H1 (cell line): ENCODE measurements at regions not wholly inside any gene's neighbourhood (a gene's known extent, or its start where the extent isn't known, plus 50 kb on each side); places are given as distances from the start of the nearest gene placed in this dataset.

Experiments used
- CTCF ChIA-PET: fragments of 300-600 bp; sonication (Branson Sonifier 250); formaldehyde crosslinking; loops from one replicate; lab custom pipeline; 2021; ENCODE audit not compliant: partially characterized antibody; lab: Charles Lee
- POLR2A ChIA-PET: fragments of 300-600 bp; sonication (Branson Sonifier 250); formaldehyde crosslinking; loops from one replicate; lab custom pipeline; 2021; ENCODE audit warnings: inconsistent platforms; ENCODE audit not compliant: partially characterized antibody; lab: Charles Lee
- DNase-seq, 2 experiments: peaks; one replicate each; pipeline versions ENCODE4 v3.0.0 to v3.0.0-alpha.2; 2010 to 2022; ENCODE audit warnings: low spot score in 2 of 2, low read depth in 1 of 2, mixed read lengths in 1 of 2
- FAIRE-seq: peaks from 2 replicates; lab custom pipeline; 2011; peaks lifted over from hg19 to GRCh38; lab: Jason Lieb, UNC
- H2AFZ ChIP-seq: 2 replicates; pipeline ENCODE4 v1.8.1; 2012; ENCODE audit warnings: low read length, inconsistent platforms
- H2AK5ac ChIP-seq: 2 replicates; pipeline ENCODE4 v1.6.1; 2013; ENCODE audit warnings: low read depth, low read length
- H2BK120ac ChIP-seq: replicated peaks from 2 replicates; pipeline ENCODE3; 2013; ENCODE audit warnings: low read depth, low read length, inconsistent platforms
- H2BK12ac ChIP-seq: 2 replicates; pipeline ENCODE4 v1.6.1; 2013; ENCODE audit warnings: low read depth, low read length
- H2BK15ac ChIP-seq: 2 replicates; pipeline ENCODE4 v1.6.1; 2013; ENCODE audit warnings: low read length
- H2BK20ac ChIP-seq: 2 replicates; pipeline ENCODE4 v1.6.1; 2013; ENCODE audit warnings: low read length
- H2BK5ac ChIP-seq: 2 replicates; pipeline ENCODE4 v1.6.1; 2013; ENCODE audit warnings: low read depth, low read length
- H3K14ac ChIP-seq: 2 replicates; pipeline ENCODE4 v1.6.1; 2013; ENCODE audit warnings: inconsistent platforms; ENCODE audit not compliant: insufficient read length
- H3K18ac ChIP-seq: 2 replicates; pipeline ENCODE4 v1.6.1; 2013; ENCODE audit warnings: low read length; ENCODE audit errors: extremely low read depth
- H3K23ac ChIP-seq: 2 replicates; pipeline ENCODE4 v1.6.1; 2013; ENCODE audit warnings: inconsistent platforms; ENCODE audit not compliant: insufficient read length
- H3K23me2 ChIP-seq: 2 replicates; pipeline ENCODE4 v1.6.1; 2013; ENCODE audit warnings: low read depth, low read length
- H3K27ac ChIP-seq: 2 replicates; pipeline ENCODE4 v1.6.1; 2011; ENCODE audit warnings: low read depth, low read length, inconsistent platforms
- H3K27me3 ChIP-seq, 4 experiments: replicated peaks in 1 of 4; 1 replicate in 1 of 4; 2 replicates in 3 of 4; pipeline versions ENCODE4 v1.6.1 to v1.8.1; 2011 to 2013; ENCODE audit warnings: low read length in 3 of 4, mild to moderate bottlenecking in 3 of 4, inconsistent platforms in 2 of 4, mixed read lengths in 2 of 4, moderate library complexity in 1 of 4; ENCODE audit not compliant: control insufficient read depth in 3 of 4, insufficient read depth in 3 of 4; ENCODE audit errors: extremely low read depth in 1 of 4
- H3K36me3 ChIP-seq, 4 experiments: 2 replicates each; pipeline versions ENCODE4 v1.6.1 to v1.8.1; 2011 to 2013; ENCODE audit warnings: mild to moderate bottlenecking in 4 of 4, low read length in 3 of 4, moderate library complexity in 2 of 4, control low read depth in 1 of 4, inconsistent platforms in 1 of 4; ENCODE audit not compliant: insufficient read depth in 4 of 4, control insufficient read depth in 2 of 4
- H3K4ac ChIP-seq: replicated peaks from 2 replicates; pipeline ENCODE3; 2013; ENCODE audit warnings: low read length, low read depth, mixed read lengths, inconsistent platforms; ENCODE audit not compliant: insufficient read length
- H3K4me1 ChIP-seq, 4 experiments: replicated peaks in 1 of 4; 1 replicate in 1 of 4; 2 replicates in 3 of 4; pipeline versions ENCODE4 v1.6.1 to v1.8.1; 2011 to 2013; ENCODE audit warnings: low read length in 3 of 4, inconsistent platforms in 2 of 4, mixed read lengths in 1 of 4; ENCODE audit not compliant: insufficient read depth in 4 of 4, control insufficient read depth in 3 of 4
- H3K4me2 ChIP-seq, 2 experiments: 2 replicates each; pipeline versions ENCODE4 v1.6.1 to v1.8.1; 2011 to 2013; ENCODE audit warnings: low read depth in 2 of 2, low read length in 2 of 2, control low read depth in 1 of 2, inconsistent platforms in 1 of 2, mild to moderate bottlenecking in 1 of 2; ENCODE audit not compliant: insufficient read depth in 1 of 2
- H3K4me3 ChIP-seq, 4 experiments: fragments of 200-600, 300-600 bp in 1 of 4; sonication (generic), shearing (Covaris generic), sonication (Bioruptor Twin) in 1 of 4; 2 replicates each; pipeline versions ENCODE4 v1.5.1 to v1.8.1; 2011 to 2016; ENCODE audit warnings: low read length in 4 of 4, low read depth in 3 of 4, control low read depth in 2 of 4, inconsistent platforms in 2 of 4, mild to moderate bottlenecking in 2 of 4, mixed read lengths in 1 of 4, moderate library complexity in 1 of 4; ENCODE audit not compliant: insufficient read depth in 2 of 4; ENCODE audit errors: extremely low read depth in 1 of 4
- H3K56ac ChIP-seq: replicated peaks from 2 replicates; pipeline ENCODE3; 2013; ENCODE audit warnings: low read depth, mild to moderate bottlenecking, mixed read lengths, low read length, inconsistent platforms; ENCODE audit not compliant: insufficient read length
- H3K79me1 ChIP-seq: 2 replicates; pipeline ENCODE4 v1.6.1; 2013; ENCODE audit warnings: low read depth, low read length, control low read depth
- H3K79me2 ChIP-seq, 2 experiments: 2 replicates each; pipeline versions ENCODE4 v1.6.1 to v1.8.1; 2012 to 2013; ENCODE audit warnings: low read length in 2 of 2, mild to moderate bottlenecking in 2 of 2, inconsistent platforms in 1 of 2; ENCODE audit not compliant: insufficient read depth in 2 of 2, control insufficient read depth in 1 of 2
- H3K9ac ChIP-seq, 4 experiments: replicated peaks in 1 of 4; 1 replicate in 1 of 4; 2 replicates in 3 of 4; pipeline versions ENCODE4 v1.6.1 to v1.8.1; 2011 to 2013; ENCODE audit warnings: low read depth in 3 of 4, low read length in 3 of 4, control low read depth in 2 of 4, mild to moderate bottlenecking in 2 of 4, moderate library complexity in 2 of 4, inconsistent platforms in 1 of 4; ENCODE audit errors: extremely low read depth in 1 of 4
- H3K9me3 ChIP-seq, 2 experiments: 2 replicates each; pipeline versions ENCODE4 v1.6.1 to v1.8.1; 2012 to 2013; ENCODE audit warnings: mild to moderate bottlenecking in 2 of 2, moderate library complexity in 2 of 2, control low read depth in 1 of 2, inconsistent platforms in 1 of 2, low read depth in 1 of 2, low read length in 1 of 2, mixed read lengths in 1 of 2; ENCODE audit not compliant: insufficient read depth in 2 of 2
- H4K20me1 ChIP-seq, 2 experiments: replicated peaks in 1 of 2; 2 replicates each; pipeline versions ENCODE3 to v1.8.1; 2011 to 2013; ENCODE audit warnings: inconsistent platforms in 2 of 2, low read length in 2 of 2, mild to moderate bottlenecking in 1 of 2; ENCODE audit not compliant: insufficient read depth in 2 of 2, control insufficient read depth in 1 of 2
- H4K5ac ChIP-seq: 2 replicates; pipeline ENCODE4 v1.6.1; 2013; ENCODE audit warnings: low read length, low read depth, mixed read lengths, inconsistent platforms; ENCODE audit not compliant: insufficient read length
- H4K8ac ChIP-seq: 2 replicates; pipeline ENCODE4 v1.8.0; 2013; ENCODE audit warnings: mild to moderate bottlenecking, moderate library complexity, low read length, inconsistent platforms; ENCODE audit not compliant: insufficient read depth; ENCODE audit errors: extremely low read depth
- H4K91ac ChIP-seq: replicated peaks from 2 replicates; pipeline ENCODE3; 2013; ENCODE audit warnings: low read length, mixed read lengths, inconsistent platforms; ENCODE audit not compliant: insufficient read length
- EGR1 ChIP-seq: IDR thresholded peaks from 2 replicates; pipeline ENCODE4 v1.6.1; 2011; ENCODE audit warnings: low read depth, low read length, borderline replicate concordance
- KDM1A ChIP-seq: fragments of 200-600, 300-600 bp; sonication (generic); IDR thresholded peaks from 2 replicates; pipeline ENCODE4 v1.7.1; 2016; ENCODE audit warnings: mild to moderate bottlenecking, low read length, borderline replicate concordance
- KDM4A ChIP-seq: IDR thresholded peaks from one replicate; pipeline ENCODE4 v1.7.1; 2012; ENCODE audit warnings: low read depth, mild to moderate bottlenecking, moderate library complexity, low read length, inconsistent platforms; ENCODE audit not compliant: severe bottlenecking
- YY1 ChIP-seq: IDR thresholded peaks from 2 replicates; pipeline ENCODE4 v1.6.1; 2011; ENCODE audit warnings: low read depth, mild to moderate bottlenecking, low read length
- WGBS, 2 experiments: shearing (Covaris generic) in 1 of 2; methylation state at CpG; one replicate each; pipeline versions ENCODE4 v1.1.6 to v1.1.7; 2013 to 2015; ENCODE audit warnings: low lambda C conversion rate in 2 of 2, mixed read lengths in 2 of 2, inconsistent platforms in 1 of 2, low coverage in 1 of 2, missing lambda C conversion rate in 1 of 2; ENCODE audit not compliant: insufficient replicate concordance in 2 of 2, insufficient coverage in 1 of 2, insufficient read length in 1 of 2; ENCODE audit errors: extremely low coverage in 1 of 2, missing lambda C conversion rate in 1 of 2; 5-methylcytosine and 5-hydroxymethylcytosine counted together

DNA sequence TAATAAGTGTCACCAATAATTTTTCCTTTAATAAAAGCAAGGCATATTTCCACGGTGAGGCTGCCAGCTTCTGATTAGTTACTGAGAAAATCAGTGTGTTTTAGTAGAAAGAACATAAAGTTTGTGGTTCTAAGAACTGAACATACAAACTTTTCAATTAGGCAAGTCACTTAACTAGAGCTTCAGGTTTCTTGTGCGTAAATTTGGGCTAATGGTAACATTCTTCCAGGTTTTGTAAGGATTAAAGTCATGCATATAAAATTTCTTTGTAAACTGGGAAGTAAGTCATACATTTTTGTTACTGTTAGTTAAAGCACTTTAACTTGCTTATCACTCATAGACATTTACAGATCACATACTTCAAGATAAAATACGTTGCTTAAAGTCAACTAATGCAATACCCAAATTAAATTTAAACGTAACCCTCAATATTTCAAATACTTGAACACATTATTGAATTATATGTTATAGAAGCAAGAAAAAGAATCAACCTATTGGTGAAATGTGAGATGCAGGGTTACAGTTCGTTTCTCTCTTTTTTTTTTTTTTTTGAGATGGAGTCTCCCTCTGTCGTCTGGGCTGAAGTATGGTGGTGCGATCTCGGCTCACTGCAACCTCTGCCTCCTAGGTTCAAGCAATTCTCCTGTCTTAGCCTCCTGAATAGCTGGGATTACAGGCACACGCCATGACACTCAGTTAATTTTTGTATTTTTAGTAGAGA, 327.3 kb upstream of the NOX3 start:
- H4K20me1 ChIP-seq: no peaks in the 10 kb centered on the region
- H2BK15ac ChIP-seq: no peak overlapping the region
- H2BK5ac ChIP-seq: no peak overlapping the region
- no peak for DNase-seq
- H3K18ac ChIP-seq: no peak overlapping the region
- no peak overlapping the region for H2BK120ac ChIP-seq
- no peak for TF ChIP-seq EGR1
- no peak for TF ChIP-seq YY1
- no peak for TF ChIP-seq KDM4A
- TF ChIP-seq KDM1A: no peak
- TF ChIP-seq, all 59 proteins: peak for 0
- Histone ChIP-seq H3K27ac (no peak overlapping the region), H3K23me2 (no peaks in the 10 kb centered on the region), H3K56ac (no peak overlapping the region), H3K9me3 (peaks cover 7 to 8% of the 10 kb centered on the region in 2 experiments), H3K36me3 (no peaks in the 10 kb centered on the region), H3K4me1 (no peaks in the 10 kb centered on the region), H2AFZ (no peak overlapping the region), H4K5ac (no peak overlapping the region), H3K27me3 (no peaks in the 10 kb centered on the region), H3K9ac (no peak overlapping the region), H3K4me2 (no peak overlapping the region), H3K79me1 (no peaks in the 10 kb centered on the region), H2BK20ac (no peak overlapping the region), H4K91ac (no peak overlapping the region), H3K14ac (no peak overlapping the region), H3K79me2 (no peaks in the 10 kb centered on the region), H3K23ac (no peak overlapping the region), H3K4ac (no peak overlapping the region), H4K8ac (no peak overlapping the region), H2AK5ac (no peak overlapping the region), H3K4me3 (no peak overlapping the region), H2BK12ac (no peak overlapping the region)
- ChIA-PET CTCF (no interaction called here), POLR2A (no interaction called here)
- no peak for FAIRE-seq
- WGBS, 2 experiments: 95 to 100% methylated on average over 1 to 9 of the region's 9 CpGs
